IMR-90 (cell line): ENCODE measurements at regions not wholly inside any gene's neighbourhood (a gene's known extent, or its start where the extent isn't known, plus 50 kb on each side); places are given as distances from the start of the nearest gene placed in this dataset.

Experiments used
- ATAC-seq: fragments of 200-7000 bp; cut with Tn5 transposase; 2 replicates; pipeline ENCODE4 v1.9.1; 2020; ENCODE audit warnings: low read depth, mild to moderate bottlenecking, moderate library complexity
- BruUV-seq: library from RNA; stranded (reverse); fragments of 400-500 nt; replicated peaks from 2 replicates; lab custom pipeline; 2021; lab: Mats Ljungman, UMichigan
- CTCF ChIA-PET: fragments of 300-600 bp; formaldehyde crosslinking; extraction: SDS; loops from one replicate; lab custom pipeline; 2021; ENCODE audit warnings: antibody characterized with exemption; lab: Yijun Ruan, JAX
- POLR2A ChIA-PET: fragments of 300-600 bp; sonication (Branson Sonifier 250); formaldehyde crosslinking; loops from one replicate; lab custom pipeline; 2022; ENCODE audit warnings: antibody characterized with exemption; ENCODE audit not compliant: unreplicated experiment; lab: Charles Lee
- DNase-seq: peaks from one replicate; pipeline ENCODE4 v3.0.0; 2013
- H2AFZ ChIP-seq: replicated peaks from 2 replicates; pipeline ENCODE3; 2013; ENCODE audit warnings: low read length, mild to moderate bottlenecking; ENCODE audit not compliant: poor library complexity
- H2AK5ac ChIP-seq: 2 replicates; pipeline ENCODE4 v1.6.1; 2013; ENCODE audit warnings: low read depth, low read length, inconsistent platforms
- H2AK9ac ChIP-seq: replicated peaks from 2 replicates; pipeline ENCODE3; 2013; ENCODE audit warnings: mild to moderate bottlenecking, low read depth, low read length, moderate library complexity; ENCODE audit not compliant: poor library complexity
- H2BK120ac ChIP-seq: 2 replicates; pipeline ENCODE4 v1.6.1; 2013; ENCODE audit warnings: low read depth, low read length, inconsistent platforms
- H2BK15ac ChIP-seq: 3 replicates; pipeline ENCODE4 v1.6.1; 2013; ENCODE audit warnings: low read depth, low read length, inconsistent platforms
- H2BK20ac ChIP-seq: 2 replicates; pipeline ENCODE4 v1.6.1; 2013; ENCODE audit warnings: low read depth, mild to moderate bottlenecking, inconsistent platforms, low read length, moderate library complexity
- H2BK5ac ChIP-seq: 2 replicates; pipeline ENCODE4 v1.6.1; 2013; ENCODE audit warnings: mild to moderate bottlenecking, low read depth, low read length, inconsistent platforms; ENCODE audit not compliant: poor library complexity, severe bottlenecking
- H3K14ac ChIP-seq: replicated peaks from 2 replicates; pipeline ENCODE4 v1.6.1; 2013; ENCODE audit warnings: low read depth, low read length, inconsistent platforms
- H3K18ac ChIP-seq: 2 replicates; pipeline ENCODE4 v1.6.1; 2013; ENCODE audit warnings: low read depth, low read length, control low read depth
- H3K23ac ChIP-seq: 2 replicates; pipeline ENCODE4 v1.6.1; 2013; ENCODE audit warnings: low read depth, low read length, inconsistent platforms
- H3K27ac ChIP-seq: 2 replicates; pipeline ENCODE4 v1.5.1; 2013; ENCODE audit warnings: mild to moderate bottlenecking, control low read depth, low read length; ENCODE audit not compliant: insufficient read depth
- H3K27me3 ChIP-seq: 2 replicates; pipeline ENCODE4 v1.6.1; 2013; ENCODE audit warnings: low read length; ENCODE audit not compliant: control insufficient read depth, insufficient read depth
- H3K36me3 ChIP-seq: 2 replicates; pipeline ENCODE4 v1.6.1; 2013; ENCODE audit warnings: low read length, mixed read lengths; ENCODE audit not compliant: control insufficient read depth, insufficient read depth
- H3K4ac ChIP-seq: 2 replicates; pipeline ENCODE4 v1.6.1; 2013; ENCODE audit warnings: low read depth, low read length, inconsistent platforms
- H3K4me1 ChIP-seq: 2 replicates; pipeline ENCODE4 v1.6.1; 2013; ENCODE audit warnings: low read length, mixed read lengths; ENCODE audit not compliant: control insufficient read depth, insufficient read depth
- H3K4me2 ChIP-seq: 2 replicates; pipeline ENCODE4 v1.6.1; 2013; ENCODE audit warnings: low read depth, mild to moderate bottlenecking, control low read depth, low read length, moderate library complexity
- H3K4me3 ChIP-seq: 2 replicates; pipeline ENCODE4 v1.5.1; 2013; ENCODE audit warnings: low read depth, mild to moderate bottlenecking, control low read depth, low read length, moderate library complexity; ENCODE audit not compliant: insufficient read depth
- H3K56ac ChIP-seq: 2 replicates; pipeline ENCODE4 v1.6.1; 2013; ENCODE audit warnings: low read length, inconsistent platforms; ENCODE audit not compliant: insufficient read depth; ENCODE audit errors: extremely low read depth
- H3K79me1 ChIP-seq, 2 experiments: 2 replicates each; pipeline ENCODE4 v1.6.1; 2013; ENCODE audit warnings: low read length in 2 of 2, inconsistent platforms in 1 of 2, low read depth in 1 of 2
- H3K9ac ChIP-seq: 2 replicates; pipeline ENCODE4 v1.6.1; 2013; ENCODE audit warnings: low read depth, low read length, control low read depth
- H3K9me1 ChIP-seq: 2 replicates; pipeline ENCODE4 v1.6.1; 2013; ENCODE audit warnings: low read length, inconsistent platforms; ENCODE audit not compliant: insufficient read depth
- H3K9me3 ChIP-seq: 2 replicates; pipeline ENCODE4 v1.6.1; 2013; ENCODE audit warnings: low read length; ENCODE audit not compliant: control insufficient read depth, insufficient read depth
- H4K20me1 ChIP-seq: 2 replicates; pipeline ENCODE4 v1.6.1; 2013; ENCODE audit warnings: low read length, inconsistent platforms; ENCODE audit not compliant: insufficient read depth
- H4K5ac ChIP-seq: 2 replicates; pipeline ENCODE4 v1.6.1; 2013; ENCODE audit warnings: mild to moderate bottlenecking, low read depth, low read length, control low read depth
- H4K8ac ChIP-seq, 2 experiments: 2 replicates each; pipeline ENCODE4 v1.6.1; 2013; ENCODE audit warnings: low read depth in 2 of 2, low read length in 2 of 2, control low read depth in 1 of 2, inconsistent platforms in 1 of 2
- H4K91ac ChIP-seq: 2 replicates; pipeline ENCODE4 v1.6.1; 2013; ENCODE audit warnings: low read depth, low read length, inconsistent platforms; ENCODE audit not compliant: insufficient read depth
- CHD1 ChIP-seq: IDR thresholded peaks from 2 replicates; pipeline ENCODE4 v1.6.1; 2012; ENCODE audit warnings: low read depth, low read length, improper control_type of control experiment
- SMC3 ChIP-seq: fragments of 150-350 bp; IDR thresholded peaks from 2 replicates; pipeline ENCODE4 v1.6.1; 2016; ENCODE audit warnings: low read depth, mild to moderate bottlenecking, antibody characterized with exemption, low read length, moderate library complexity
- WGBS, 2 experiments: methylation state at CpG; one replicate each; pipeline versions ENCODE4 v1.1.5 to v1.1.7; 2013; ENCODE audit warnings: missing lambda C conversion rate in 2 of 2; ENCODE audit not compliant: insufficient read length in 1 of 2; ENCODE audit errors: extremely low coverage in 2 of 2; 5-methylcytosine and 5-hydroxymethylcytosine counted together
- dilution Hi-C: fragments of 300-500 bp; cut with HindIII; formaldehyde crosslinking; loops from one replicate; pipeline ENCODE4 v1.14.3; 2018; ENCODE audit warnings: low sequenced_read_pairs; ENCODE audit not compliant: unreplicated experiment
- in situ Hi-C: fragments of 300-500 bp; cut with MboI; formaldehyde crosslinking; loops from 3 replicates; pipeline ENCODE4 v1.14.3; 2019; ENCODE audit warnings: low sequenced_read_pairs, inconsistent platforms, mixed read lengths
- intact Hi-C: fragments of 100-400 bp; cut with micrococcal nuclease; formaldehyde crosslinking; loops from 2 replicates; pipeline ENCODE4 v1.10.0; 2022
- TF ChIP-seq, protein P1 (sequence below): fragments of 150-350 bp; IDR thresholded peaks from 2 replicates; pipeline ENCODE4 v1.6.1; 2016; ENCODE audit warnings: low read depth, mild to moderate bottlenecking, low read length, moderate library complexity, borderline replicate concordance

- Histone ChIP-seq H2BK20ac (no peak overlapping the region), H3K9ac (no peak overlapping the region), H2BK15ac (no peak overlapping the region), H2AFZ (no peak overlapping the region), H2BK120ac (no peak overlapping the region), H3K56ac (no peak overlapping the region), H2AK5ac (no peak overlapping the region), H3K4me2 (no peak overlapping the region), H4K8ac (no peak overlapping the region), H3K36me3 (no peaks in the 10 kb centered on the region), H4K91ac (no peak overlapping the region), H3K9me1 (peaks cover 2% of the 10 kb centered on the region; the same call in 1 of the 2 replicates), H3K27ac (peak overlapping the region; percentile 27; the same call in 1 of the 2 replicates), H3K4ac (no peak overlapping the region), H2BK5ac (no peak overlapping the region), H4K20me1 (peaks cover 4% of the 10 kb centered on the region; the same call in 1 of the 2 replicates), H3K27me3 (no peaks in the 10 kb centered on the region), H3K9me3 (no peaks in the 10 kb centered on the region), H2AK9ac (no peak overlapping the region), H3K14ac (no peak overlapping the region), H3K4me3 (no peak overlapping the region), H4K5ac (no peak overlapping the region; the same call in 1 of the 2 replicates), H3K18ac (no peak overlapping the region), H3K23ac (no peak overlapping the region), H3K79me1 (peaks cover 21 to 32% of the 10 kb centered on the region in 2 experiments), H3K4me1 (peaks cover 4% of the 10 kb centered on the region)
- BruUV-seq: no TSS peak
- ATAC-seq (no peak), DNase-seq (no peak)
- TF ChIP-seq, protein P1, sequence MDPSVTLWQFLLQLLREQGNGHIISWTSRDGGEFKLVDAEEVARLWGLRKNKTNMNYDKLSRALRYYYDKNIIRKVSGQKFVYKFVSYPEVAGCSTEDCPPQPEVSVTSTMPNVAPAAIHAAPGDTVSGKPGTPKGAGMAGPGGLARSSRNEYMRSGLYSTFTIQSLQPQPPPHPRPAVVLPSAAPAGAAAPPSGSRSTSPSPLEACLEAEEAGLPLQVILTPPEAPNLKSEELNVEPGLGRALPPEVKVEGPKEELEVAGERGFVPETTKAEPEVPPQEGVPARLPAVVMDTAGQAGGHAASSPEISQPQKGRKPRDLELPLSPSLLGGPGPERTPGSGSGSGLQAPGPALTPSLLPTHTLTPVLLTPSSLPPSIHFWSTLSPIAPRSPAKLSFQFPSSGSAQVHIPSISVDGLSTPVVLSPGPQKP: no peak
- TF ChIP-seq SMC3: no peak
- TF ChIP-seq CHD1: no peak
- ChIA-PET POLR2A (no interaction called here), CTCF (no interaction called here)
- dilution Hi-C loops: no loop called here
- no CpG with 5 or more reads among the region's 3 CpGs for WGBS, 2 experiments
- intact Hi-C loops: no loop called here
- in situ Hi-C loops: no loop called here
Observed at GRCh38 chr17:63170795-63171194, 204.8 kb downstream of the TANC2 start.
